Panc1 (cell line): ENCODE measurements at regions not wholly inside any gene's neighbourhood (a gene's known extent, or its start where the extent isn't known, plus 50 kb on each side); places are given as distances from the start of the nearest gene placed in this dataset.

Source experiments
- ATAC-seq: fragments of 200-7000 bp; cut with Tn5 transposase; 2 replicates; pipeline ENCODE4 v1.9.1; 2020; ENCODE audit warnings: mild to moderate bottlenecking, moderate library complexity
- BruUV-seq: library from RNA; stranded (reverse); fragments of 400-500 nt; replicated peaks from 2 replicates; lab custom pipeline; 2021; lab: Mats Ljungman, UMichigan
- CTCF ChIA-PET: fragments of 300-600 bp; sonication (Branson Sonifier 250); formaldehyde crosslinking; loops from one replicate; lab custom pipeline; 2022; ENCODE audit warnings: antibody characterized with exemption; lab: Charles Lee
- POLR2A ChIA-PET: fragments of 300-600 bp; sonication (Branson Sonifier 250); formaldehyde crosslinking; loops from one replicate; lab custom pipeline; 2022; ENCODE audit warnings: antibody characterized with exemption; lab: Charles Lee
- DNase-seq: peaks from one replicate; pipeline ENCODE4 v3.0.0-alpha.2; 2010; ENCODE audit warnings: low read depth, low spot score
- H3K27ac ChIP-seq: 2 replicates; pipeline ENCODE4 v1.5.1; 2011; ENCODE audit warnings: mild to moderate bottlenecking, low read length, inconsistent platforms
- H3K27me3 ChIP-seq: fragments of 200-500 bp; sonication (Bioruptor generic); 2 replicates; pipeline ENCODE4 v1.6.0; 2014; ENCODE audit warnings: low read length, inconsistent platforms; ENCODE audit not compliant: control insufficient read depth, insufficient read depth
- H3K36me3 ChIP-seq: fragments of 200-500 bp; sonication (Bioruptor generic); 2 replicates; pipeline ENCODE4 v1.5.1; 2014; ENCODE audit warnings: inconsistent platforms, mild to moderate bottlenecking, low read length, moderate library complexity; ENCODE audit not compliant: control insufficient read depth, insufficient read depth
- H3K4me1 ChIP-seq: 2 replicates; pipeline ENCODE4 v1.5.1; 2011; ENCODE audit warnings: inconsistent platforms, mild to moderate bottlenecking, low read length, moderate library complexity; ENCODE audit not compliant: control insufficient read depth, insufficient read depth
- H3K4me3 ChIP-seq, 2 experiments: 2 replicates each; pipeline ENCODE4 v1.5.1; 2011 to 2012; ENCODE audit warnings: low read depth in 2 of 2, low read length in 2 of 2, mild to moderate bottlenecking in 2 of 2, inconsistent platforms in 1 of 2, moderate library complexity in 1 of 2
- H3K9me3 ChIP-seq: fragments of 200-500 bp; sonication (Bioruptor generic); 2 replicates; pipeline ENCODE4 v1.5.1; 2014; ENCODE audit warnings: low read depth, mild to moderate bottlenecking, inconsistent platforms, low read length, moderate library complexity; ENCODE audit not compliant: control insufficient read depth, insufficient read depth
- POLR2AphosphoS5 ChIP-seq: IDR thresholded peaks from 2 replicates; pipeline ENCODE4 v1.6.1; 2012; ENCODE audit warnings: mild to moderate bottlenecking, low read depth, low read length, moderate library complexity
- SIN3A ChIP-seq: IDR thresholded peaks from 2 replicates; pipeline ENCODE4 v1.6.1; 2012; ENCODE audit warnings: low read depth, mild to moderate bottlenecking, low read length, moderate library complexity, borderline replicate concordance; ENCODE audit not compliant: insufficient read depth
- TCF7L2 ChIP-seq: IDR thresholded peaks from 2 replicates; pipeline ENCODE4 v1.6.1; 2011; ENCODE audit warnings: mild to moderate bottlenecking, low read depth, low read length, inconsistent platforms
- in situ Hi-C: cut with HindIII; loops from 2 replicates; pipeline ENCODE4 v1.10.0; 2016; ENCODE audit warnings: low sequenced_read_pairs, low pct_unique_long_range_greater_than_20kb
- intact Hi-C: fragments of 100-400 bp; cut with micrococcal nuclease; formaldehyde crosslinking; loops from one replicate; pipeline ENCODE4 v1.10.0; 2022; ENCODE audit not compliant: unreplicated experiment
- TF ChIP-seq, protein P1 (sequence below), 2 experiments: IDR thresholded peaks; 2 replicates each; pipeline ENCODE4 v1.6.1; 2011 to 2012; ENCODE audit warnings: low read depth in 2 of 2, control low read depth in 1 of 2, low read length in 1 of 2, mild to moderate bottlenecking in 1 of 2, moderate library complexity in 1 of 2; ENCODE audit not compliant: insufficient read depth in 1 of 2
- TF ChIP-seq, protein P2 (sequence below): fragments of 450-650 bp; IDR thresholded peaks from 2 replicates; pipeline ENCODE4 v1.5.1; 2017; ENCODE audit warnings: mild to moderate bottlenecking

GRCh38 chr10:123458933-123459332 lies 207.2 kb upstream of the GPR26 start:
- CTCF ChIA-PET, result no interaction called here
- Histone ChIP-seq H3K27ac (no peak overlapping the region), H3K4me1 (no peaks in the 10 kb centered on the region), H3K9me3 (no peaks in the 10 kb centered on the region), H3K36me3 (no peaks in the 10 kb centered on the region), H3K4me3 (no peak overlapping the region), H3K27me3 (0 out of 2 replicates have a peak, but pooled peaks cover 3% of the 10 kb centered on the region)
- DNase-seq (no peak), ATAC-seq (no peak)
- no TSS peak for BruUV-seq
- TF ChIP-seq POLR2AphosphoS5 (no peak), SIN3A (no peak), TCF7L2 (no peak)
- TF ChIP-seq, protein P1, sequence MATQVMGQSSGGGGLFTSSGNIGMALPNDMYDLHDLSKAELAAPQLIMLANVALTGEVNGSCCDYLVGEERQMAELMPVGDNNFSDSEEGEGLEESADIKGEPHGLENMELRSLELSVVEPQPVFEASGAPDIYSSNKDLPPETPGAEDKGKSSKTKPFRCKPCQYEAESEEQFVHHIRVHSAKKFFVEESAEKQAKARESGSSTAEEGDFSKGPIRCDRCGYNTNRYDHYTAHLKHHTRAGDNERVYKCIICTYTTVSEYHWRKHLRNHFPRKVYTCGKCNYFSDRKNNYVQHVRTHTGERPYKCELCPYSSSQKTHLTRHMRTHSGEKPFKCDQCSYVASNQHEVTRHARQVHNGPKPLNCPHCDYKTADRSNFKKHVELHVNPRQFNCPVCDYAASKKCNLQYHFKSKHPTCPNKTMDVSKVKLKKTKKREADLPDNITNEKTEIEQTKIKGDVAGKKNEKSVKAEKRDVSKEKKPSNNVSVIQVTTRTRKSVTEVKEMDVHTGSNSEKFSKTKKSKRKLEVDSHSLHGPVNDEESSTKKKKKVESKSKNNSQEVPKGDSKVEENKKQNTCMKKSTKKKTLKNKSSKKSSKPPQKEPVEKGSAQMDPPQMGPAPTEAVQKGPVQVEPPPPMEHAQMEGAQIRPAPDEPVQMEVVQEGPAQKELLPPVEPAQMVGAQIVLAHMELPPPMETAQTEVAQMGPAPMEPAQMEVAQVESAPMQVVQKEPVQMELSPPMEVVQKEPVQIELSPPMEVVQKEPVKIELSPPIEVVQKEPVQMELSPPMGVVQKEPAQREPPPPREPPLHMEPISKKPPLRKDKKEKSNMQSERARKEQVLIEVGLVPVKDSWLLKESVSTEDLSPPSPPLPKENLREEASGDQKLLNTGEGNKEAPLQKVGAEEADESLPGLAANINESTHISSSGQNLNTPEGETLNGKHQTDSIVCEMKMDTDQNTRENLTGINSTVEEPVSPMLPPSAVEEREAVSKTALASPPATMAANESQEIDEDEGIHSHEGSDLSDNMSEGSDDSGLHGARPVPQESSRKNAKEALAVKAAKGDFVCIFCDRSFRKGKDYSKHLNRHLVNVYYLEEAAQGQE (IDR thresholded peaks at IDR 0.05; ENCODE audit: insufficient read depth in 1 of 2, low read depth in 2 of 2, low read length in 1 of 2), result no peak
- TF ChIP-seq, protein P2, sequence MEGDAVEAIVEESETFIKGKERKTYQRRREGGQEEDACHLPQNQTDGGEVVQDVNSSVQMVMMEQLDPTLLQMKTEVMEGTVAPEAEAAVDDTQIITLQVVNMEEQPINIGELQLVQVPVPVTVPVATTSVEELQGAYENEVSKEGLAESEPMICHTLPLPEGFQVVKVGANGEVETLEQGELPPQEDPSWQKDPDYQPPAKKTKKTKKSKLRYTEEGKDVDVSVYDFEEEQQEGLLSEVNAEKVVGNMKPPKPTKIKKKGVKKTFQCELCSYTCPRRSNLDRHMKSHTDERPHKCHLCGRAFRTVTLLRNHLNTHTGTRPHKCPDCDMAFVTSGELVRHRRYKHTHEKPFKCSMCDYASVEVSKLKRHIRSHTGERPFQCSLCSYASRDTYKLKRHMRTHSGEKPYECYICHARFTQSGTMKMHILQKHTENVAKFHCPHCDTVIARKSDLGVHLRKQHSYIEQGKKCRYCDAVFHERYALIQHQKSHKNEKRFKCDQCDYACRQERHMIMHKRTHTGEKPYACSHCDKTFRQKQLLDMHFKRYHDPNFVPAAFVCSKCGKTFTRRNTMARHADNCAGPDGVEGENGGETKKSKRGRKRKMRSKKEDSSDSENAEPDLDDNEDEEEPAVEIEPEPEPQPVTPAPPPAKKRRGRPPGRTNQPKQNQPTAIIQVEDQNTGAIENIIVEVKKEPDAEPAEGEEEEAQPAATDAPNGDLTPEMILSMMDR, result no peak
- POLR2A ChIA-PET, result no interaction called here
- in situ Hi-C loops (no loop called here), intact Hi-C loops (no loop called here)

DNA sequence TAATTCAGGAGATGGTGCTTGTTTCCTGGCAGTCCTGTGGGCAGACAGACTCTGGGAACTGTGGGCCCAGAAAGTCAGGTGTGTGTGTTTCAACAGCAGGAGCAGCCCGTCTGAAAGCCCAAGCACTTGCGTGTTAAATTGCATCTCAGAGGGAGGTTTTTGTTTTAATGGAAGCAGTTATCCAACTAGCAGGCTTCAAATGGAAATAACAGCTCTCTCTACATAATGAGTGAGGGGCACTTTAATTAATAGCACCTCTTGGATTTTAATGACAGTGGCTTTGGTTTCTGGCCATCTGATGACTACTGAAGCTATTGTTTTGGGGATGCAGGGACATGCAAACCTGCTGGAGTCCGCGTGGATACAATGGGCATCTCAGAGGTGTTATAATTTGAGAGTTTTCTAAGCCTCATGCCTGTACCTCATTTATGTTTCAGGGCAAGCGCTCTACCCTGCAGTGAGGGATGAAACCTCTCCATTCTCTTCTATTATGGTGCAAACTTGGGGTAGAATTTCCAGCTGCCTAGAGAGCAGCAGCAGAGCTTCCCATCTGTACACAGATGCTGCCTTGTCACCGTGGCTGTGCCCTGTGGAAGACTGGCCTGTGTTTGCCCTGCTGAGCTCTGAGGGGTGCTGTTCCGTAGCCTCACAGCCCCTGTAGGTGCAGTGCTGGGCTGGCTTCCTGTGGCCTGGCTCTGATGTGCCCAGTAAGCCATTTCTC lies 206.6 kb upstream of the GPR26 start:
- BruUV-seq, result no TSS peak
- CTCF ChIA-PET, result no interaction called here

More for the DNA sequence above, 206.6 kb upstream of the GPR26 start:
- POLR2A ChIA-PET, result no interaction called here
- TF ChIP-seq TCF7L2 (no peak), POLR2AphosphoS5 (no peak), SIN3A (no peak)
- TF ChIP-seq, protein P2, result no peak
- TF ChIP-seq, protein P1 (IDR thresholded peaks at IDR 0.05; ENCODE audit: insufficient read depth in 1 of 2, low read depth in 2 of 2, low read length in 1 of 2), result no peak
- no peak for DNase-seq
- no peaks in the 10 kb centered on the region for H3K4me1 ChIP-seq
- no peak overlapping the region for H3K27ac ChIP-seq
- in situ Hi-C loops (no loop called here), intact Hi-C loops (no loop called here)
- H3K4me3 ChIP-seq, result no peak overlapping the region
- H3K9me3 ChIP-seq, result no peaks in the 10 kb centered on the region
- no peak for ATAC-seq
- H3K27me3 ChIP-seq, result 0 out of 2 replicates have a peak, but pooled peaks cover 3% of the 10 kb centered on the region
- no peaks in the 10 kb centered on the region for H3K36me3 ChIP-seq
